ENCODE measurements at regions not wholly inside any gene's neighbourhood (a gene's known extent, or its start where the extent isn't known, plus 50 kb on each side); places are given as distances from the start of the nearest gene placed in this dataset.

GRCh38 chr11:98090861-98091505 lies 929.8 kb upstream of the CNTN5 start:
- Histone ChIP-seq H4K20me1 (ENCODE audit: control insufficient read depth, extremely low read depth, insufficient read depth, low read length) (no peaks in the 10 kb centered on the region), H3K4me2 (ENCODE audit: control insufficient read depth, extremely low read depth, insufficient read depth, low read depth, low read length) (no peak overlapping the region), H3K9me3 (ENCODE audit: control insufficient read depth, low read depth, low read length) (no peaks in the 10 kb centered on the region), H3K36me3 (ENCODE audit: control insufficient read depth in 2 of 2, extremely low read depth in 1 of 2, insufficient read depth in 2 of 2, low read length in 2 of 2) (no peaks in the 10 kb centered on the region), H3K9ac (ENCODE audit: control insufficient read depth, extremely low read depth, insufficient read depth, low read length) (no peak overlapping the region), H3K4me1 (ENCODE audit: control insufficient read depth, extremely low read depth, insufficient read depth, low read length) (no peaks in the 10 kb centered on the region), H3K9me1 (ENCODE audit: control insufficient read depth, extremely low read depth, insufficient read depth, low read length) (no peaks in the 10 kb centered on the region), H2AFZ (ENCODE audit: control insufficient read depth, low read length) (no peak overlapping the region), H3K27ac (ENCODE audit: control insufficient read depth, insufficient read depth, low read length) (no peak overlapping the region), H3K27me3 (ENCODE audit: control insufficient read depth, extremely low read depth, insufficient read depth, low read length) (no peaks in the 10 kb centered on the region), H3K4me3 (ENCODE audit: control insufficient read depth in 2 of 3, extremely low read depth in 1 of 3, insufficient read depth in 2 of 3, low read depth in 1 of 3, low read length in 3 of 3) (no peak overlapping the region), H3K79me2 (ENCODE audit: control insufficient read depth, insufficient read depth, low read length) (no peaks in the 10 kb centered on the region)
- TF ChIP-seq EZH2 (IDR thresholded peaks at IDR 0.05; ENCODE audit: low read length) (no peak), CTCF (optimal IDR thresholded peaks at IDR 0.05 in 1 of 3, IDR thresholded peaks at IDR 0.05 in 1 of 3, conservative IDR thresholded peaks at IDR 0.05 in 1 of 3; ENCODE audit: extremely low read depth in 1 of 3, insufficient read depth in 2 of 3, low read length in 3 of 3) (no peak)
- FAIRE-seq (no peak), DNase-seq (ENCODE audit: low read depth, low spot score) (no peak)
- dilution Hi-C loops (cut with MboI; ENCODE audit: extremely low pct_ligation_motif_present, low sequenced_read_pairs), result no loop called here

- DNase-seq (ENCODE audit: low read depth, low spot score) (no peak), FAIRE-seq (no peak)
- Histone ChIP-seq H2AFZ (ENCODE audit: control insufficient read depth, low read length) (no peak overlapping the region), H3K9ac (ENCODE audit: control insufficient read depth, extremely low read depth, insufficient read depth, low read length) (no peak overlapping the region), H3K27ac (ENCODE audit: control insufficient read depth, insufficient read depth, low read length) (no peak overlapping the region), H3K27me3 (ENCODE audit: control insufficient read depth, extremely low read depth, insufficient read depth, low read length) (no peaks in the 10 kb centered on the region), H3K36me3 (ENCODE audit: control insufficient read depth in 2 of 2, extremely low read depth in 1 of 2, insufficient read depth in 2 of 2, low read length in 2 of 2) (no peaks in the 10 kb centered on the region), H3K4me2 (ENCODE audit: control insufficient read depth, extremely low read depth, insufficient read depth, low read depth, low read length) (no peak overlapping the region), H3K9me1 (ENCODE audit: control insufficient read depth, extremely low read depth, insufficient read depth, low read length) (no peaks in the 10 kb centered on the region), H3K79me2 (ENCODE audit: control insufficient read depth, insufficient read depth, low read length) (no peaks in the 10 kb centered on the region), H4K20me1 (ENCODE audit: control insufficient read depth, extremely low read depth, insufficient read depth, low read length) (no peaks in the 10 kb centered on the region), H3K9me3 (ENCODE audit: control insufficient read depth, low read depth, low read length) (no peaks in the 10 kb centered on the region), H3K4me1 (ENCODE audit: control insufficient read depth, extremely low read depth, insufficient read depth, low read length) (no peaks in the 10 kb centered on the region), H3K4me3 (ENCODE audit: control insufficient read depth in 2 of 3, extremely low read depth in 1 of 3, insufficient read depth in 2 of 3, low read depth in 1 of 3, low read length in 3 of 3) (no peak overlapping the region)
- dilution Hi-C loops (cut with MboI; ENCODE audit: extremely low pct_ligation_motif_present, low sequenced_read_pairs), result no loop called here
- TF ChIP-seq CTCF (optimal IDR thresholded peaks at IDR 0.05 in 1 of 3, IDR thresholded peaks at IDR 0.05 in 1 of 3, conservative IDR thresholded peaks at IDR 0.05 in 1 of 3; ENCODE audit: extremely low read depth in 1 of 3, insufficient read depth in 2 of 3, low read length in 3 of 3) (no peak), EZH2 (IDR thresholded peaks at IDR 0.05; ENCODE audit: low read length) (no peak)
Observed at GRCh38 chr11:98099371-98099770, 921.4 kb upstream of the CNTN5 start.
